Neural crest cell (in vitro differentiated cells): ENCODE measurements at regions not wholly inside any gene's neighbourhood (a gene's known extent, or its start where the extent isn't known, plus 50 kb on each side); places are given as distances from the start of the nearest gene placed in this dataset.

ENCODE experiments used
- DNase-seq: peaks from one replicate; pipeline ENCODE4 v3.0.0; 2021; ENCODE audit warnings: low read depth, mixed read lengths, low spot score
- H3K27ac Mint-ChIP-seq: one replicate; pipeline ENCODE4 v1.8.0; 2021; ENCODE audit warnings: mild to moderate bottlenecking, mixed read lengths; ENCODE audit not compliant: unreplicated experiment
- H3K27me3 Mint-ChIP-seq: 2 replicates; pipeline ENCODE4 v1.8.0; 2021; ENCODE audit warnings: low read depth, mild to moderate bottlenecking, mixed read lengths
- H3K36me3 Mint-ChIP-seq: 2 replicates; pipeline ENCODE4 v1.8.0; 2021; ENCODE audit warnings: low read depth, mild to moderate bottlenecking, mixed read lengths
- H3K4me1 Mint-ChIP-seq: 2 replicates; pipeline ENCODE4 v1.8.0; 2021; ENCODE audit warnings: mixed read lengths
- H3K4me3 Mint-ChIP-seq: one replicate; pipeline ENCODE4 v1.8.0; 2021; ENCODE audit warnings: mild to moderate bottlenecking, mixed read lengths
- H3K9me3 Mint-ChIP-seq: 2 replicates; pipeline ENCODE4 v1.8.0; 2021; ENCODE audit warnings: mixed read lengths
- CTCF ChIP-seq: fragments of 200-600 bp; sonication (generic); conservative IDR thresholded peaks from 2 replicates; pipeline ENCODE4 v1.5.0; 2021; ENCODE audit warnings: antibody characterized with exemption, mild to moderate bottlenecking

- H3K27me3 Mint-ChIP-seq, result no peaks in the 10 kb centered on the region
Observed at GRCh38 chr15:94535298-94536048, 304.1 kb downstream of the MCTP2 start.

GRCh38 chr15:94536549-94536948 lies 305.2 kb downstream of the MCTP2 start:
- no peak for TF ChIP-seq CTCF
- Mint-ChIP-seq H3K4me3 (no peak overlapping the region), H3K27ac (no peak overlapping the region), H3K36me3 (no peaks in the 10 kb centered on the region), H3K9me3 (no peaks in the 10 kb centered on the region), H3K27me3 (no peaks in the 10 kb centered on the region), H3K4me1 (peaks cover 4% of the 10 kb centered on the region)
- no peak for DNase-seq

More at GRCh38 chr15:94535298-94536048, 304.1 kb downstream of the MCTP2 start:
- Mint-ChIP-seq H3K9me3 (no peaks in the 10 kb centered on the region), H3K4me1 (peaks cover 4% of the 10 kb centered on the region), H3K36me3 (no peaks in the 10 kb centered on the region), H3K4me3 (no peak overlapping the region), H3K27ac (no peak overlapping the region)
- no peak for TF ChIP-seq CTCF
- no peak for DNase-seq

- H3K36me3 Mint-ChIP-seq, result no peaks in the 10 kb centered on the region
Observed at GRCh38 chr15:94538280-94538679, 306.9 kb downstream of the MCTP2 start.

GRCh38 chr15:94542391-94542790 lies 311.0 kb downstream of the MCTP2 start:
- no peak for TF ChIP-seq CTCF
- no peaks in the 10 kb centered on the region for H3K27me3 Mint-ChIP-seq
- H3K36me3 Mint-ChIP-seq, result no peaks in the 10 kb centered on the region
- no peak for DNase-seq
- no peak overlapping the region for H3K27ac Mint-ChIP-seq
- no peak overlapping the region for H3K4me3 Mint-ChIP-seq
- peaks cover 6% of the 10 kb centered on the region for H3K9me3 Mint-ChIP-seq
- H3K4me1 Mint-ChIP-seq, result peaks cover 11% of the 10 kb centered on the region

More at GRCh38 chr15:94538280-94538679, 306.9 kb downstream of the MCTP2 start:
- H3K4me3 Mint-ChIP-seq, result no peak overlapping the region
- no peak overlapping the region for H3K27ac Mint-ChIP-seq
- no peaks in the 10 kb centered on the region for H3K9me3 Mint-ChIP-seq
- DNase-seq, result no peak
- peaks cover 4% of the 10 kb centered on the region for H3K4me1 Mint-ChIP-seq
- no peak for TF ChIP-seq CTCF
- H3K27me3 Mint-ChIP-seq, result no peaks in the 10 kb centered on the region

- TF ChIP-seq CTCF, result no peak
- Mint-ChIP-seq H3K27ac (no peak overlapping the region), H3K36me3 (no peaks in the 10 kb centered on the region)
Observed at GRCh38 chr15:94546808-94547207, 315.4 kb downstream of the MCTP2 start.

More at GRCh38 chr15:94546808-94547207, 315.4 kb downstream of the MCTP2 start:
- DNase-seq, result no peak
- peaks cover 6% of the 10 kb centered on the region for H3K9me3 Mint-ChIP-seq
- no peak overlapping the region for H3K4me3 Mint-ChIP-seq
- H3K4me1 Mint-ChIP-seq, result peaks cover 22% of the 10 kb centered on the region
- H3K27me3 Mint-ChIP-seq, result no peaks in the 10 kb centered on the region
